ENCODE measurements at regions not wholly inside any gene's neighbourhood (a gene's known extent, or its start where the extent isn't known, plus 50 kb on each side); places are given as distances from the start of the nearest gene placed in this dataset.

GRCh38 chr14:101500681-101501080 is 60.6 kb upstream of the DIO3 start:
- TF ChIP-seq, protein P1, sequence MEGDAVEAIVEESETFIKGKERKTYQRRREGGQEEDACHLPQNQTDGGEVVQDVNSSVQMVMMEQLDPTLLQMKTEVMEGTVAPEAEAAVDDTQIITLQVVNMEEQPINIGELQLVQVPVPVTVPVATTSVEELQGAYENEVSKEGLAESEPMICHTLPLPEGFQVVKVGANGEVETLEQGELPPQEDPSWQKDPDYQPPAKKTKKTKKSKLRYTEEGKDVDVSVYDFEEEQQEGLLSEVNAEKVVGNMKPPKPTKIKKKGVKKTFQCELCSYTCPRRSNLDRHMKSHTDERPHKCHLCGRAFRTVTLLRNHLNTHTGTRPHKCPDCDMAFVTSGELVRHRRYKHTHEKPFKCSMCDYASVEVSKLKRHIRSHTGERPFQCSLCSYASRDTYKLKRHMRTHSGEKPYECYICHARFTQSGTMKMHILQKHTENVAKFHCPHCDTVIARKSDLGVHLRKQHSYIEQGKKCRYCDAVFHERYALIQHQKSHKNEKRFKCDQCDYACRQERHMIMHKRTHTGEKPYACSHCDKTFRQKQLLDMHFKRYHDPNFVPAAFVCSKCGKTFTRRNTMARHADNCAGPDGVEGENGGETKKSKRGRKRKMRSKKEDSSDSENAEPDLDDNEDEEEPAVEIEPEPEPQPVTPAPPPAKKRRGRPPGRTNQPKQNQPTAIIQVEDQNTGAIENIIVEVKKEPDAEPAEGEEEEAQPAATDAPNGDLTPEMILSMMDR (IDR thresholded peaks at IDR 0.05) = no peak
- TF ChIP-seq ZFX (IDR thresholded peaks at IDR 0.05; ENCODE audit: borderline replicate concordance) = no peak

All from 22Rv1 (cell line).